T-helper 1 cell treated with Interleukin-12 subunit alpha and Interleukin-12 subunit beta and Interleukin-4 antibody, amounts not matched to agents 30 μg/mL and 1 μg/mL, for 36 hours (primary cell): ENCODE measurements at regions not wholly inside any gene's neighbourhood (a gene's known extent, or its start where the extent isn't known, plus 50 kb on each side); places are given as distances from the start of the nearest gene placed in this dataset.

ENCODE experiments used
- H3K27ac Mint-ChIP-seq: one replicate; pipeline ENCODE4 v1.8.0; 2021; ENCODE audit warnings: mild to moderate bottlenecking, mixed read lengths
- H3K27me3 Mint-ChIP-seq: one replicate; pipeline ENCODE4 v1.8.0; 2021; ENCODE audit warnings: low read depth, mixed read lengths
- H3K36me3 Mint-ChIP-seq: one replicate; pipeline ENCODE4 v1.8.0; 2021; ENCODE audit warnings: low read depth, mixed read lengths
- H3K4me1 Mint-ChIP-seq: one replicate; pipeline ENCODE4 v1.8.0; 2021; ENCODE audit warnings: low read depth, mixed read lengths
- H3K4me3 Mint-ChIP-seq: one replicate; pipeline ENCODE4 v1.8.0; 2021; ENCODE audit warnings: mild to moderate bottlenecking, moderate library complexity, mixed read lengths
- H3K9me3 Mint-ChIP-seq: one replicate; pipeline ENCODE4 v1.8.0; 2021; ENCODE audit warnings: mixed read lengths

DNA sequence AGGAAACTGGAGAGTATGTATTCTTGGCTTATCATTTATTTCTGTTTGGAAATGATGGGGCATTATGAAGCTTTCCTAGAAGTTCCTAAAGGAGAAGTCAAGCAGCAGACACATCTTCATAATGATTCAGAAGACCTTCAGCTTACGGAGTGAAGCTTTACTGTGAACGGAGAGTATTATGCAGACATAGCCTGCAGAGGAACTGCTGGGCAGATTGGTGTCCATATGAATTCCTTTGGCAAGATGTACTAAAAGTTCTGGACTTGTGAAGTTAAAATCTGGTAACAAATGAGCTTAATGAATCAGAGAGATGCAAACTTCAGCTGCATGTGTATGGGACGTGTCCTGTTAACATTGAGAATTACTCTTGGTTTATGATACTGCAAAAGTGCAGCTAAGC lies 60.1 kb downstream of the NABP1 start:
- H3K4me1 Mint-ChIP-seq: peaks cover 12% of the 10 kb centered on the region

DNA sequence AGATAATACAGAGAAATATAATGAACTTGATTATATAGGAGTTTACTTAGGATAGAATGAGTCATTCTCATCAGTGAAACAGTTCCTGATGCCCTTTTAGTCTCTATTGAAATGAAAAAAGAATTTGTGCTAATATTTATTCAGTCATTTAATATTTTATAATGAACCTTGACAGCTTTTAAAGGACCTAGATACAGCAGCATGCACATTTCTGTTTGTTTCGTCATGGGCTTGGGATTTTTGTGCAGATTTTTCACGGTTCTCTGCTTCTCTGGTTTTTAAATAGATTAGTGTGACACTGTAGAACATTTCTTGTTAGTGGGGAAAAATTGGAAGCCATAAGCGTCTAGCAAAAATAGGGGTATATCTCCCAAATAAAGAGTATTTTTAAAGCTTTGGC lies 60.7 kb downstream of the NABP1 start:
- Mint-ChIP-seq H3K27ac (no peak overlapping the region), H3K27me3 (peaks cover 39% of the 10 kb centered on the region), H3K9me3 (no peaks in the 10 kb centered on the region), H3K4me1 (peaks cover 14% of the 10 kb centered on the region), H3K36me3 (no peaks in the 10 kb centered on the region), H3K4me3 (no peak overlapping the region)

More for the DNA sequence above, 60.1 kb downstream of the NABP1 start:
- Mint-ChIP-seq H3K27ac (no peak overlapping the region), H3K4me3 (no peak overlapping the region), H3K9me3 (no peaks in the 10 kb centered on the region), H3K27me3 (peaks cover 35% of the 10 kb centered on the region), H3K36me3 (no peaks in the 10 kb centered on the region)

DNA sequence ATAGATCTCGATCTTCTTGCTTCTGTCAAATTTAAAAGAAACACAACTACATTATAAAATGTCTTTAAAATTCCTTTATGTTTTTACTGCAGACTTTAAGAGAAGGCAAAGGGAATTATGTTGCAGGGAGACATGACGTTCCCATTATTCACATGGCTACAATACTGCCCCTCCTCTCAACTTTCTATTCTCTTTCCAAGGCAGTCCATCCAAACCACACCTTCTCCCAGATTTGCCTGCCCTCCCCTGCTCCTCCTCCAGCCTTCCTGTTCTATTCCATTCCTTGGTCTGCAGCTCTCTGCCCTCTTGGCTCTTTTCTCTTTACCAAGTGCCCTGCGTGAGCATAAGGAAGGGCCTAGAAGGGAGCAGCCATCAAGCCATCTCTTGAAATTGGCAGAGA lies 61.3 kb downstream of the NABP1 start:
- Mint-ChIP-seq H3K4me1 (peaks cover 14% of the 10 kb centered on the region), H3K4me3 (no peak overlapping the region), H3K27me3 (peaks cover 38% of the 10 kb centered on the region), H3K9me3 (no peaks in the 10 kb centered on the region), H3K27ac (no peak overlapping the region), H3K36me3 (no peaks in the 10 kb centered on the region)

DNA sequence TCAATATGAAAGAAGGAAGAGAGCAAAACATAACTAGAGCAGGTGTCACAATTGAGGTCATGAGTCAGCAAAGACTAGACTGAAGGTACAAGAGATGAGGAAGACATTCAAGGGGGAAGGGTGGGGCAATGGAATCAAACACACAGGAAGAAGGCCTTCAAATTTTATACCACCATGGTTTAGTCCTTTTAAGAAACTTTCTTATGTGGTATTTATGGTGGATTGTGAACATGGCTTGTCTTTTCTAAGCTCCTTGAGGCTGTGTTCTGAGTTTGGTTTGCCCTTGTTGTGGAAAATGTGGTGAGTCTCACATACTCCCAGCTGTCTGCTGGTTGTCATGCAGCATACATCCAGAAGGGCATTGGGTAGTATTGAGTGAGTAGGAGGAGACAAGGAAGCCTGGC lies 62.1 kb downstream of the NABP1 start:
- Mint-ChIP-seq H3K27me3 (peaks cover 37% of the 10 kb centered on the region), H3K27ac (peak overlapping the region; percentile 59), H3K4me3 (peak overlapping the region; percentile 14), H3K36me3 (no peaks in the 10 kb centered on the region), H3K4me1 (peaks cover 14% of the 10 kb centered on the region), H3K9me3 (no peaks in the 10 kb centered on the region)

DNA sequence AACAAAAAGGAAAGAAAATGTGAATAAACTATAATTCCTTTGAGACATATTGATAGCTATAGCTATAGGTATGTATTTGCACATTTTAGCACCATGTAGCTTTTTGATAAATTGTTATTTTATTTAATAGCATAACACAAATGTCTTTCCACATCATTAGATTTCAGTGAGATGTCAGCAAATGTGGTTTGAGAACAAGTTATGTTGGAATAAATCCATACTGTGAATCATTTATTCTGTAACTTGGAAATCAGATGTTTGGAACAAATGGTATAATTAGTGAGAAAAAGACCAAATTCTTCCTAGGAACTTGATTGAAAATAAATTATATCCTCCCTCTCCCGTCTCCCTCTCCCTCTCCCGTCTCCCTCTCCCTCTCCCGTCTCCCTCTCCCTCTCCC lies 62.8 kb downstream of the NABP1 start:
- Mint-ChIP-seq H3K27ac (no peak overlapping the region), H3K27me3 (peaks cover 43% of the 10 kb centered on the region), H3K4me3 (no peak overlapping the region), H3K9me3 (no peaks in the 10 kb centered on the region), H3K4me1 (peaks cover 14% of the 10 kb centered on the region), H3K36me3 (no peaks in the 10 kb centered on the region)

DNA sequence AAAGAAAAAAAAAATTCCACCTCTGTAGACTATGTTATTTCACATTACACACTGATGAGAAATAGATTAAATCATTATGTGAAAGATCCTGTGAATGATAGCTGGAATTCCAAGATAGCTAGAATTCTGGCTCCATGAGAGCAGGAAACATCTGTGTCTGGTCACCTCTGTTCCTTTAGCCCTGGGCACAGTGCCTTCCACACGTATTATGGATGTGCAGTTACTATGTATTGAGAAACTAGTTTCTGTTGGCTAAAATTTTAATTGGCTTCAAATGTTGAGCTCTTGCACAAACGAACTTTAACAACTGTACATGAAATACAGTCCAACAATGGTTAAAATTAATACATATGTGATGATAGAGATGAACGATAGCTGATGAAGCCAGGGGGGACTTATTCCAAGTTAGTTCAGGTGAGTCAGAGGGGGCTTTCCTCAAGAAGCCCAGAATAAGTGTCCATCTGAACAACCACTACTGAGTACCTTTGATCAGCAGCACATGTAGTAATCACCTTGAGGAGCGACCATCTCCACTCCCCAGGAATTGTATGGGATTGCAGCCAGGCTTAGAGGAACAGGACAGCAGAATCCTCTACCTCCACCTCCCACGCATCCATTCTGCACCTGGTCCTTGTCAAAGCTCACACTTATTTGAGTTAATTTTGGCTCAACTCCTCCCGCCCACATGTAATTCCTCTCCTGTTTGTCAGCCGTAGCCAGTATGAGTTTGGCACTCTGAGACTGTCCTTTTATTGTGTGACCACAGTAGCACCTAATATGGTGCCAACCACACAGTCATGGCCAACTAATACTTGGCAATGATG lies 68.6 kb downstream of the NABP1 start:
- Mint-ChIP-seq H3K27me3 (peaks cover 47% of the 10 kb centered on the region), H3K4me3 (no peak overlapping the region), H3K27ac (no peak overlapping the region), H3K9me3 (no peaks in the 10 kb centered on the region), H3K36me3 (no peaks in the 10 kb centered on the region), H3K4me1 (peaks cover 11% of the 10 kb centered on the region)

DNA sequence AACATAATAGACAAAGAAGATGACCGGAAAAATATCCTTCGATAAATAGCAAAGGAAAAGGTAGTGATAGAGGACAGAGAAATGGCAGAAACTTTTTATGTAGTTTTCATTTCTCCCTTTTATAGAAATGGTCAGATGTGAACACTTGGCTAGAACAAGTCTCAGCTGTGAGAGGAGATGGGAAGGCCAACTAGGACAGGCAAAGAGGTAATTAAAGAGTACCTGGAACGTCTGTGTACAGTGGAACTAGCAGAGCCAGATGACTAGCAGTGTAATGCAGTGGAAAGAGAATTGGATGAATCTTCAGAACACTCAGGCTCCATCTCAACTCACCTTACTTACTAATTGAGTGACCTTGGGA lies 69.2 kb downstream of the NABP1 start:
- Mint-ChIP-seq H3K4me3 (no peak overlapping the region), H3K36me3 (no peaks in the 10 kb centered on the region), H3K9me3 (no peaks in the 10 kb centered on the region), H3K27ac (no peak overlapping the region), H3K27me3 (peaks cover 49% of the 10 kb centered on the region), H3K4me1 (peaks cover 11% of the 10 kb centered on the region)

DNA sequence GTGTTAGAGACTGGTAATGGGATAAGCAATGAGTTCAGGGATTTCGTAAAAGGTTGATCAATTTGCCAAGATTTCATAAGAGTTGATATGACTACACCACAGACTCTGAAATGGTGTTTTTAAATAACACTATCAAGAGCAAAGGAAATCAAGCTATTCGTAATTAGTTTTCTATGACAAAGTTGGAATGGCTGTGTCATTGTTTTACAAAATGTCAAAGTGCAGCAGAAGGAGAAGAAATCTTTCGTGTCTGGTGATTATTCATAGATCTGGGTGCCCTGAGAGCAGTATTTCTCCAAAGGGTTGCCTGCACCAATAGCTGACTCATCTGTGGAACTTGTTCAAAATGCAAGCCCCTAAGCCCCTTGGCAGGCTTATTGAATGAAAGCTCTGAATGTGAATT lies 70.1 kb downstream of the NABP1 start:
- Mint-ChIP-seq H3K4me3 (no peak overlapping the region), H3K36me3 (no peaks in the 10 kb centered on the region), H3K4me1 (peaks cover 11% of the 10 kb centered on the region), H3K9me3 (no peaks in the 10 kb centered on the region), H3K27ac (no peak overlapping the region), H3K27me3 (peaks cover 53% of the 10 kb centered on the region)

DNA sequence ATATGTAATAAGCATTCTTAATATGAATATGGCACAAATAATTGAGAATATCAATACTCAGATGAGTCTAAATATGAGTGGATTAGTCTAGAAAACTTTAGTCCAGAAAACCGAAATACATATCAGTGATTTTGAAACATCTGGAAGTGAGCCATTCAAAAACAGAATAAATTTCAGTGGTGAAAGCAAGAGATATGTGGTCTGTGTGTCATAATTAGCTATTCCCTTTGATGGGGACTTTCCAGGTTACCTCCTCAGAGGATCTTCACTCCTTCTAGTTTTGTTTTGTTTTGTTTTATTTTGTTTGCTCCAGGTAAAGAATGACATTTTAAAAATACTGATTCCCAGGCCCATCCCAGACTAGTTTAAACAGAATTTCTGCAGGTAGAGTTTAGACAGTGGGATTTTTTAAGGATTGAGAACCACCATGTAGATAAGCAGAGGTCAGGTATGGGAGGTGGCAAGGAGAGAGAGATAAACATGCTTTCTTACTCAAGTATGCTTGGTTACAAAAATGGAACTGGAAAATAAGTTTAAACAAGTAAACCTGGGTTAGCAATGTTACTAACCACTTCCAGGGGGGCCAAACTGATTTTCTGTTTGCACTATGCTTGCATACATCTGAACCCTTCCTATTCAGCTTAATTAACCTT lies 70.7 kb downstream of the NABP1 start:
- no peak overlapping the region for H3K27ac Mint-ChIP-seq
- no peak overlapping the region for H3K4me3 Mint-ChIP-seq
- peaks cover 53% of the 10 kb centered on the region for H3K27me3 Mint-ChIP-seq
- no peaks in the 10 kb centered on the region for H3K9me3 Mint-ChIP-seq
- H3K4me1 Mint-ChIP-seq: peaks cover 10% of the 10 kb centered on the region
- no peaks in the 10 kb centered on the region for H3K36me3 Mint-ChIP-seq

DNA sequence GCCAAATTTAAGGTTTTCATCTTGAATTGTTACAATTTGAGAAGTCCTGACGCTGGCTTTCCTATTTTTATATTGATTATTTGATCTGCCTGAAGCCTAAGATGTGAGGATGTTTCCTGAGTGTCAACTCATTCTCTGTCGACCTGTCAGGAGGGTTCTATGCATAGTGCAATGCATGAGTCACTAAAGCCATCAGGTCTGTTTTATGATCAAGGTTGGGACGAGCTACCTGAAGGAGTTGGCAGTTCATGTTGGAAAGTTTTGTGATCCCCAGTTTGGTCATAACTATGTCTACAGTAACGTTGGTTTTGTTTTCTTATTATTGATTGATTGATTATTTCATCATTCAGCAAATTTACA lies 71.2 kb downstream of the NABP1 start:
- H3K4me3 Mint-ChIP-seq: no peak overlapping the region
- no peaks in the 10 kb centered on the region for H3K36me3 Mint-ChIP-seq
- H3K27ac Mint-ChIP-seq: no peak overlapping the region
- peaks cover 52% of the 10 kb centered on the region for H3K27me3 Mint-ChIP-seq
- H3K4me1 Mint-ChIP-seq: peaks cover 10% of the 10 kb centered on the region
- no peaks in the 10 kb centered on the region for H3K9me3 Mint-ChIP-seq

DNA sequence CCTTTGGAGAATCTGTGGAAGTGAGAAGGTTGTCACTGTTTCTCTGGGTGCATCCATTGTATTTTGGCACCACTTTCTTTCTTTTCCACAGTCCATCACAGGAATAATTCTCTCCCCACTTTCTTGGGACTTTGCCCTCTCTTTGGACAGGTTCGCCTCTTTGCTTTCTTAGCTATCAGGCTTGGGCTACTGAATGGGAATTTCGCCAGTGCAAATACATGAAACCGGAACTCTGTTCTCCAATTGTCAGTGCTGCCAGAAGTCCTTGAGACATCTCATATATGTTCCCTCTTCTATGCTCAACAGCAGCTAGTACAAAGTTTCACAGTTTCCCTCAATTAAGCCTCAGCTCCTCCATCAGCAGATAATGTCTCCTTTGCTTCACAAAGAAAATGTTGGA lies 76.2 kb downstream of the NABP1 start:
- Mint-ChIP-seq H3K27me3 (peaks cover 24% of the 10 kb centered on the region), H3K4me3 (no peak overlapping the region), H3K4me1 (peaks cover 2% of the 10 kb centered on the region), H3K9me3 (no peaks in the 10 kb centered on the region), H3K36me3 (no peaks in the 10 kb centered on the region), H3K27ac (no peak overlapping the region)

DNA sequence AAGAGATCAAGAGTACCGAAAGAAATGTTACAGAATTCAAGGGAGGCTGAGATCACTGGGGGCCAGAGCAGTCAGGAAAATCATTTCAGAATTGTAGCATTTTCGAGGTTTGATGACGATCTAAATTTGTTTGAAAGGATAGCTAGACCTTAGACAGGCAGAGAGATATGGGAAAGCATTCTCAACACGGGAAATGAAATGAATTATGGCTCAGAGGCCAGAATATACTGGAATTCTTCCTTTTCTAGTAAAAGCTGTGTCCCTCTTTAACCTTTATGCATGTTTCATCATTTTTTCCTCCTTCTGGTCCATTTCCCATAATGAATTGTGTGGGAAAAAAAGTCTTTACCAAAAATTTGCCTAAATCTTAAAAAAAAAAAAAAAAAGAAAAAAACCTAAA lies 78.8 kb downstream of the NABP1 start:
- Mint-ChIP-seq H3K4me1 (peaks cover 2% of the 10 kb centered on the region), H3K27me3 (peaks cover 15% of the 10 kb centered on the region), H3K9me3 (no peaks in the 10 kb centered on the region), H3K4me3 (no peak overlapping the region), H3K36me3 (no peaks in the 10 kb centered on the region), H3K27ac (no peak overlapping the region)

DNA sequence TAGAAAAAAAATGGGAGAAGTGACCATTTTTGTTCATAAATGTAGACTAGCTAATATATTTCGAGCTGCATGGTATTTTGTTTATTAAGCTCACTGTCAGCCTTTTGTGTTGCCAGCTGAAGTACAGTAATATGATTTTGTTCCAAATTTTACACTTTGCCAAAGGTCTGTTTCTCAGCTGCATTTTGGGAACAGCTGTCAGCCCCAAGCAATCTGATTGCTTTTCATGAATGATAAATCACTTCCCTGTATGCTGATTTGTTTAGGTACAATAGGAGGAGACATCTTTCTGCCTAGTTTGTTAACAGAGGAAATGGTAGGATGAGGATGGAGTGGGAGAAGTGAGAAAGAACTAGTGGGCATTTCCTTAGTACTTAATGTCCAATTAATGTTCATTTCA lies 79.3 kb downstream of the NABP1 start:
- H3K4me1 Mint-ChIP-seq: peaks cover 2% of the 10 kb centered on the region
- H3K9me3 Mint-ChIP-seq: no peaks in the 10 kb centered on the region

DNA sequence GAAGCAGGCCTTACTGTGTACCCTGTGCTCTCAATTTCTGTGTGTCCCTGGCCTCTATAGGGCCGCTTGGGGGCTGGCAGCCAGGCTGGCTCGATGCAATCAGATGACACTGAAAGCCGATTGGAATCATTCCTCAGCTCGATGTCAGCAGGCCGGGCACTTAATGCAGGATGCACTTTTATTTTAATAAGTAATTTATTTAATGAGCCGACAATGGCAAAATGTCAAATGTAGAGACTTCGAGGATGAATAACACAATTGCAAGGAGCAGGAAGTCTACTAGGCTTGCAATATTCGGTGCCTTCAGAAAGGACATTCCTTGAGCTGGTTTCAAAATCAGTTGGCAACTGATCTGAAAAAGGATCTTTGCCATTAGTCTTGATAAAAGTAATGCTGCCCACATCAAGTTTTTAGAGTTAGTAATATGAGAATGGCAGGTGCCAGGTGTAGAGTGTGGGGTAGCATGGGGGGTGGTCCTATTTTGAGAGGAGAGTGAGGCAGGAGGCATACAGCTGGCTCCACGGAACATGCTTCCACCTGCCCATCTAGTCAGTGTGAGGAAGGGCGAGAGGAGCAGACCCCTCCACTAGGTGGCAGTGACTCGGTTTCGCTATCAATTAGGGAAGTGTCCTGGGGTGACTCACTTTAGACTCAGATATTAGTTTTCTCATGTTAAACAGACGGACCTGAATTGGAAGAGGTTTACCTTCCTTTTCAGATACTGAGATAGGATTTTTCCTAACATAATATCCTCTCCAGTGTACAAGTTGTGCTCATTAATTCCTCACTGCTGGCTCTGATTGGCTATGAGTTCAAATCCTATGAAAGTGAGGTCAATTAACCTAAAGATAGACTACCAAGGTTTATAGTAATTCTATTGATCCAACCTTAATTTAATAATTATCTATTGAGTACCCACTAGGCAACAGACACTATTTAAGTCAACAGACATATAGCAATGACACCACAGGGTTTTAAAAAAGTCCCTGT lies 80.9 kb downstream of the NABP1 start:
- Mint-ChIP-seq H3K4me1 (peaks cover 2% of the 10 kb centered on the region), H3K27ac (no peak overlapping the region)

More for the DNA sequence above, 79.3 kb downstream of the NABP1 start:
- Mint-ChIP-seq H3K27me3 (peaks cover 13% of the 10 kb centered on the region), H3K4me3 (no peak overlapping the region), H3K36me3 (no peaks in the 10 kb centered on the region), H3K27ac (no peak overlapping the region)

More for the DNA sequence above, 80.9 kb downstream of the NABP1 start:
- Mint-ChIP-seq H3K27me3 (peaks cover 5% of the 10 kb centered on the region), H3K4me3 (no peak overlapping the region), H3K9me3 (no peaks in the 10 kb centered on the region), H3K36me3 (no peaks in the 10 kb centered on the region)
